Urothelium cell line (cell line): ENCODE measurements at regions not wholly inside any gene's neighbourhood (a gene's known extent, or its start where the extent isn't known, plus 50 kb on each side); places are given as distances from the start of the nearest gene placed in this dataset.

Experiments
- DNase-seq: peaks from one replicate; pipeline ENCODE4 v3.0.0; 2011; ENCODE audit warnings: low spot score, mixed read lengths
- FAIRE-seq: peaks from 2 replicates; lab custom pipeline; 2011; peaks lifted over from hg19 to GRCh38; lab: Jason Lieb, UNC

GRCh38 chr10:10816447-10816846 is 201.2 kb upstream of the CELF2 start:
- DNase-seq = no peak
- FAIRE-seq = no peak

- FAIRE-seq (no peak), DNase-seq (no peak)
Measured at GRCh38 chr10:10817609-10818008, 200.1 kb upstream of the CELF2 start.

- DNase-seq (no peak), FAIRE-seq (no peak)
Measured at GRCh38 chr10:10818082-10818481, 199.6 kb upstream of the CELF2 start.

- DNase-seq = no peak
- no peak for FAIRE-seq
Measured at GRCh38 chr10:10819206-10819856, 198.3 kb upstream of the CELF2 start.

- no peak for DNase-seq
- FAIRE-seq = no peak
Measured at GRCh38 chr10:10821926-10822325, 195.7 kb upstream of the CELF2 start.

GRCh38 chr10:10824591-10825148 is 193.0 kb upstream of the CELF2 start:
- DNase-seq = no peak
- no peak for FAIRE-seq

- DNase-seq (no peak), FAIRE-seq (no peak)
Measured at GRCh38 chr10:10826125-10826524, 191.5 kb upstream of the CELF2 start.

GRCh38 chr10:10828623-10829022 is 189.0 kb upstream of the CELF2 start:
- no peak for DNase-seq
- no peak for FAIRE-seq

GRCh38 chr10:10829576-10829975 is 188.1 kb upstream of the CELF2 start:
- FAIRE-seq = no peak

GRCh38 chr10:10830293-10830986 is 187.2 kb upstream of the CELF2 start:
- FAIRE-seq = no peak
- peak; percentile 11 for DNase-seq

More at GRCh38 chr10:10829576-10829975, 188.1 kb upstream of the CELF2 start:
- no peak for DNase-seq

GRCh38 chr10:10831085-10831484 is 186.6 kb upstream of the CELF2 start:
- peak; percentile 12 for DNase-seq
- FAIRE-seq = peak; percentile 53

- DNase-seq = no peak
- no peak for FAIRE-seq
Measured at GRCh38 chr10:10833955-10834354, 183.7 kb upstream of the CELF2 start.

- FAIRE-seq (no peak), DNase-seq (no peak)
Measured at GRCh38 chr10:10844251-10844650, 173.4 kb upstream of the CELF2 start.

- FAIRE-seq (no peak), DNase-seq (no peak)
Measured at GRCh38 chr10:10845185-10845584, 172.5 kb upstream of the CELF2 start.

GRCh38 chr10:10845826-10846503 is 171.7 kb upstream of the CELF2 start:
- no peak for FAIRE-seq
- DNase-seq = no peak

- DNase-seq (no peak), FAIRE-seq (no peak)
Measured at GRCh38 chr10:10846504-10846900, 171.2 kb upstream of the CELF2 start.

- FAIRE-seq = no peak
- DNase-seq = no peak
Measured at GRCh38 chr10:10847387-10847786, 170.3 kb upstream of the CELF2 start.

- FAIRE-seq (no peak), DNase-seq (no peak)
Measured at GRCh38 chr10:10848488-10849111, 169.1 kb upstream of the CELF2 start.

GRCh38 chr10:10849306-10849705 is 168.4 kb upstream of the CELF2 start:
- FAIRE-seq (no peak), DNase-seq (no peak)

- no peak for DNase-seq
- no peak for FAIRE-seq
Measured at GRCh38 chr10:10850214-10850613, 167.5 kb upstream of the CELF2 start.

- FAIRE-seq (no peak), DNase-seq (no peak)
Measured at GRCh38 chr10:10852464-10852863, 165.2 kb upstream of the CELF2 start.
